ENCODE measurements at regions not wholly inside any gene's neighbourhood (a gene's known extent, or its start where the extent isn't known, plus 50 kb on each side); places are given as distances from the start of the nearest gene placed in this dataset.

DNA sequence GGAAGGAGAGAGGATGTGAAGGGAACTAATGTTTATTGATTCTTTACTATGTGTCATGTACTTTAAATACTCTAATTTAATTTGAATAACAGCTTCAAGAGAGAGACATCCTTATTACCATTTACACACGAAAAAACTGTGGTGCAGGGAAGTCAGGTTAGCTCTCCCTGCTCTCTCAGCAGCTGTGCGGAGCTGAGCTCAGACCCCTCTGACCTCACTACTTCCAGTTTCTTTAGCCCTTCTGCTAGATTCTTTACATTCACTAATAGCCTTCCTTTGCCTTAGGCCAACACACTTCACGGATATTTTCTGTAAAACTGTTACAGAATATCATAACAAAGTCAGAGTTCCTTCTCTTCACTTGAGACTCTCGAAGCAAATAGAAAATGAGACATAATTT lies 131.3 kb upstream of the ARRDC3 start:
- ATAC-seq (ENCODE audit: low FRiP score) (no peak), DNase-seq (ENCODE audit: low spot score) (no peak)
- TF ChIP-seq, protein P1, sequence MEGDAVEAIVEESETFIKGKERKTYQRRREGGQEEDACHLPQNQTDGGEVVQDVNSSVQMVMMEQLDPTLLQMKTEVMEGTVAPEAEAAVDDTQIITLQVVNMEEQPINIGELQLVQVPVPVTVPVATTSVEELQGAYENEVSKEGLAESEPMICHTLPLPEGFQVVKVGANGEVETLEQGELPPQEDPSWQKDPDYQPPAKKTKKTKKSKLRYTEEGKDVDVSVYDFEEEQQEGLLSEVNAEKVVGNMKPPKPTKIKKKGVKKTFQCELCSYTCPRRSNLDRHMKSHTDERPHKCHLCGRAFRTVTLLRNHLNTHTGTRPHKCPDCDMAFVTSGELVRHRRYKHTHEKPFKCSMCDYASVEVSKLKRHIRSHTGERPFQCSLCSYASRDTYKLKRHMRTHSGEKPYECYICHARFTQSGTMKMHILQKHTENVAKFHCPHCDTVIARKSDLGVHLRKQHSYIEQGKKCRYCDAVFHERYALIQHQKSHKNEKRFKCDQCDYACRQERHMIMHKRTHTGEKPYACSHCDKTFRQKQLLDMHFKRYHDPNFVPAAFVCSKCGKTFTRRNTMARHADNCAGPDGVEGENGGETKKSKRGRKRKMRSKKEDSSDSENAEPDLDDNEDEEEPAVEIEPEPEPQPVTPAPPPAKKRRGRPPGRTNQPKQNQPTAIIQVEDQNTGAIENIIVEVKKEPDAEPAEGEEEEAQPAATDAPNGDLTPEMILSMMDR (IDR thresholded peaks at IDR 0.05) = no peak

DNA sequence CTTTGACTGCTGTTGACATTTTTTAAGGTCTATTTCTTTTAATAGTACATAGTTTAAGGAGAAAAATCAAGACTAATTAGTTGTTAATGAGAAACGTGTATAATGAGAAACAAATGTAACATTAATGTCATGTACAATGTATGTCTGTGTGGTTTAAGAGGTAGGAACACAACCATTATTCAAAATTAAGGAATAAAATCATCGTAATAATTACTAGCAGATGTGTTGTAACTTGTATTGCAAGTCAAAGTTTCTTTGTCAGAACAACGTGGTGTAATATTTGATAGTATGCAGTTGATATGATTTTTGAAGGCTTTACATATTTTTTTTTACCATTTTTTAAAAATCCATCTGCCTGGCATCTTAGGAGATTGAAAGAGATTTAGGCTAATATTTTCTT lies 120.2 kb upstream of the ARRDC3 start:
- DNase-seq (ENCODE audit: low spot score) = no peak
- TF ChIP-seq, protein P1 (IDR thresholded peaks at IDR 0.05) = no peak
- no peak for ATAC-seq (ENCODE audit: low FRiP score)

DNA sequence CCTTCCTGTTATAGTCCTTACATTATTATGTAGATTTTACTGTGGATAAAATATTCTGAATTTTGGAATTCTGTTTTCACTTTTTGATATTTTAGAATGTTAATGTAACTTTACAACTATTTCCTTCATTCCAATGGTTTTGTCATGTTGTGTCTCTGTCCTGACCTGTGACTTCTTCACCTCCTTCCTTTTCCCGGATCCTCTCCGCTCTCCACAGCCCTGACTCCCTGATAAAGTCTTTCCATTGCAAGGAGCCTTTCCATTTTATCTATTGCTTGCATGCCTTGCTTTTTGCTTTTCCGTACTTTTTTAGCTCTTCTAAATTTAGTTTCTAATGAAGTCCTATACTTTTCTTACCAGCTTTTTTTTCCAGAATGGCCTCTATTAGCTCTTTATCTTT lies 117.6 kb upstream of the ARRDC3 start:
- ATAC-seq (ENCODE audit: low FRiP score) (no peak), DNase-seq (ENCODE audit: low spot score) (no peak)
- TF ChIP-seq, protein P1 (IDR thresholded peaks at IDR 0.05) = no peak

DNA sequence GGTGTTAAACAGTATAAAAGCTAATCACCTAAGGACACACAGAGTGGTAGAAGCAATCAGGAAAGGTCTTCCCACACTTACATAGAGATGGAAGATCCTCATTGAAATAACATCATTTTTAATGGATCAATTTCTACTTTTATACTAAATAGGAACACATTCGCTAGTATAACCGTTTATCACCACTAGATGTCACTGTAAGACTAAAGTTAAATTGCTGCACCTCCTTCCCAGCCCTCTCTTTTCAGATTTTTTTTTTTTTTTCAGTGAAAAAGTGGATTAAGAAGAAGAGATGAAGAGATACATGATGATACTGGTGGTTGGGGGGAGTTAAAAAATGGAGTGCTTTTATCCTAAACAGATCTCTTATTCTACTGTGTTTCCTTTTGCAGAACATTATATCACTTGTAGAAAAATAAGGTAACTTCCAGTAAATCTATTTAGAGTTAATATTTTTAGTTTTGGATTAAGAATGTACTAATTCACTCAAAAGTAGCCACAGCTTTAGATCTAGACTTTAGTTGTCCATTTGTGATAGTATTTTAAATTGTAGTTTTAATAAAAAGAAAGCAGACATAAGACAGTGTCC lies 116.9 kb upstream of the ARRDC3 start:
- DNase-seq (ENCODE audit: low spot score) (no peak), ATAC-seq (ENCODE audit: low FRiP score) (no peak)
- TF ChIP-seq, protein P1 (IDR thresholded peaks at IDR 0.05) = no peak

DNA sequence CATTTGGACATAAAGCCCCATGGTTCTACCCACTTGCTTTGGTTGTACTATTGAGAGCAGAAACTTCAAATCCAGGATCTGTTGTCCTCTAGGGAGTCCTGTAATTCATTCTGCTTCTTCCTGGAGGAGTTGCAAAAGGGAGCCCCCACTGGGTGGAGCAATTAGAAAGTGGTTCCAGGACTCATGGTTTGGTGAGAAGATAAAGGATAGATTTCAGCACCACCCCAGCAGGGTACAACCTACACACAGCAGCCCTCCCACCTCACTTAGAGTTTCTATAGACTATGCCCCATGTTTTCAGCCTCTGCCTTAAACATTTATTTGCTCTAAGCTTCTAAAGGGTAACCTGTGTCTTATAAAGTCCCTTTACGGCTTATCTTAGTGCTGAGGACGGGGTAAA lies 112.6 kb upstream of the ARRDC3 start:
- no peak for ATAC-seq (ENCODE audit: low FRiP score)
- TF ChIP-seq, protein P1 (IDR thresholded peaks at IDR 0.05) = no peak
- no peak for DNase-seq (ENCODE audit: low spot score)

DNA sequence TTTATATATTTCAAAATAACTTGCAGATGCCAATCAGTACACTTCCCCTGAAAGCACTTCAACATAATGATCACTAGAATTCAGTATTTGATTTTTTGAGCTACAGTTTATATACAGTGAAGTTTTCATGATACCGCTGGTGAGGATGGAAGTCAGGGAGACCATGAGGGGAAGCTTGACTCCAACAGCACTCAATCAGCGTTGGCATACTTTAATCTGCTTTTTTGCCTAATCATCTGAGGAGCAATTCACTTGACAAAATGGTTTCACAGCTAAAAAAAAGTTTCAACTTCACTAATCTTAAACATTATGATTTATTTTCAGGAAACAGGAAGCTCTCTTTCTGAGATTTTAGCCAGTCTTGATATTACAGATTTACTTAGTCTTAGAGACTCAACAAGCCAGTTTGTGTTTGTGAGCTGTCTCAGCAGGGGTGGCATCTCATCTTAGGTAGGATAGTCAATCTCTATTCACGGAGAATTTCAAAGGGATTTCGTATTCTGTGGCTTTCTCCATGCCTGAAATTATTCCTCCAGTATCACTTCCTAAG lies 111.4 kb upstream of the ARRDC3 start:
- no peak for ATAC-seq (ENCODE audit: low FRiP score)
- no peak for DNase-seq (ENCODE audit: low spot score)
- TF ChIP-seq, protein P1 (IDR thresholded peaks at IDR 0.05) = no peak

DNA sequence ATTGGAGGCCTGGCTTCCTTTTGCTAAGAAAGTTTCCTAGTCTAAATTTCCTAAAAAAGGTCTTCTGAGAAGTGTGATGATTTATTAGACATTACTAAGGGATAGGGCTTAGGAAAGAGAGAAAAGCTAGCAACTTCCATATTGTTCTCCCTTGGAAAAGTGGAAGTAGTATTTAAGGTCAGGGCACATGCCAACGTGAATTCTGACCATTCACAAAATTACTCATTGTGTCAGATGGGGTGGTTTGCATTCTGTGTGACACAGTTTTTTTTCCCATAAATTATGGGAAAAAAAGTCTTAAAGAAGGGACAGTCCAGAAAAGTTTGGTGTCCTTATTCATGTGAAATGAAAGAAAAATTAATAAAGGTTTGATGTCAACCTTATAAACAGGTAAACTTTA lies 110.0 kb upstream of the ARRDC3 start:
- TF ChIP-seq, protein P1 (IDR thresholded peaks at IDR 0.05) = no peak
- ATAC-seq (ENCODE audit: low FRiP score) (no peak), DNase-seq (ENCODE audit: low spot score) (no peak)
